ENCODE measurements at regions not wholly inside any gene's neighbourhood (a gene's known extent, or its start where the extent isn't known, plus 50 kb on each side); places are given as distances from the start of the nearest gene placed in this dataset.

DNA sequence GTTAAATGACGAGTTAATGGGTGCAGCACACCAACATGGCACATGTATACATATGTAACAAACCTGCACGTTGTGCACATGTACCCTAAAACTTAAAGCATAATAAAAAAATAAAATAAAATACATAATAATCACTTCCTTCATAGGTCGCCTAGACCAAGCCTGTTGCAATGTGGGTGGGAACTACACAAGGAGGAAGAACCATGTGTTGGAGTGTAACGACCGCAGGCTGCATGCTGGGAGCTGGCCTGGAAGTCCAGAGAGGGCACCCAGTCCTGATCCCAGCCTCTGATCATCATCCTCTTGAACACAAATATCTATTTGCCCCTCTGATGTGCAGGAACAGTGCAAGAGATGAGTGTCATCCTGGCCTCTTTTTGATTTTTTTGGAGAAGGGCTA lies 224.7 kb upstream of the ASIC2 start:
- TF ChIP-seq, protein P1, sequence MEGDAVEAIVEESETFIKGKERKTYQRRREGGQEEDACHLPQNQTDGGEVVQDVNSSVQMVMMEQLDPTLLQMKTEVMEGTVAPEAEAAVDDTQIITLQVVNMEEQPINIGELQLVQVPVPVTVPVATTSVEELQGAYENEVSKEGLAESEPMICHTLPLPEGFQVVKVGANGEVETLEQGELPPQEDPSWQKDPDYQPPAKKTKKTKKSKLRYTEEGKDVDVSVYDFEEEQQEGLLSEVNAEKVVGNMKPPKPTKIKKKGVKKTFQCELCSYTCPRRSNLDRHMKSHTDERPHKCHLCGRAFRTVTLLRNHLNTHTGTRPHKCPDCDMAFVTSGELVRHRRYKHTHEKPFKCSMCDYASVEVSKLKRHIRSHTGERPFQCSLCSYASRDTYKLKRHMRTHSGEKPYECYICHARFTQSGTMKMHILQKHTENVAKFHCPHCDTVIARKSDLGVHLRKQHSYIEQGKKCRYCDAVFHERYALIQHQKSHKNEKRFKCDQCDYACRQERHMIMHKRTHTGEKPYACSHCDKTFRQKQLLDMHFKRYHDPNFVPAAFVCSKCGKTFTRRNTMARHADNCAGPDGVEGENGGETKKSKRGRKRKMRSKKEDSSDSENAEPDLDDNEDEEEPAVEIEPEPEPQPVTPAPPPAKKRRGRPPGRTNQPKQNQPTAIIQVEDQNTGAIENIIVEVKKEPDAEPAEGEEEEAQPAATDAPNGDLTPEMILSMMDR (IDR thresholded peaks at IDR 0.05), result no peak
- no peak for TF ChIP-seq POLR2A (IDR thresholded peaks at IDR 0.05)
- TF ChIP-seq EP300 (IDR thresholded peaks at IDR 0.05; ENCODE audit: low read depth), result no peak
- no peak for TF ChIP-seq POLR2AphosphoS5 (IDR thresholded peaks at IDR 0.05)

All from transverse colon (tissue), 4 donors.